ENCODE measurements at regions not wholly inside any gene's neighbourhood (a gene's known extent, or its start where the extent isn't known, plus 50 kb on each side); places are given as distances from the start of the nearest gene placed in this dataset.
A peak's percentile ranks its signal among the peaks of the same experiment; 100 is the strongest.

GRCh38 chr5:125575171-125575890 is 828.9 kb upstream of the ZNF608 start:
- no peak overlapping the region for H3K9ac ChIP-seq (ENCODE audit: extremely low read depth, low read length, poor library complexity, severe bottlenecking)
- Mint-ChIP-seq H3K9me3 (peaks cover 13% of the 10 kb centered on the region), H3K4me3 (no peak overlapping the region), H3K27me3 (ENCODE audit: insufficient read depth) (no peaks in the 10 kb centered on the region), H3K27ac (no peak overlapping the region), H3K4me1 (peaks cover 24% of the 10 kb centered on the region), H3K36me3 (ENCODE audit: low read depth) (peaks cover 2% of the 10 kb centered on the region)
- no peak for DNase-seq
- no CpG with 5 or more reads among the region's 1 CpG for WGBS, 2 experiments (ENCODE audit: insufficient coverage in 1 of 2, insufficient read length in 1 of 2)
- H3K4me3 ChIP-seq (ENCODE audit: low read length) = no peak overlapping the region
- no peaks in the 10 kb centered on the region for H3K36me3 ChIP-seq (ENCODE audit: control insufficient read depth, insufficient read depth, low read length)
- peaks cover 4% of the 10 kb centered on the region for H3K9me3 ChIP-seq (ENCODE audit: control insufficient read depth, low read length)
- TF ChIP-seq, protein P1, sequence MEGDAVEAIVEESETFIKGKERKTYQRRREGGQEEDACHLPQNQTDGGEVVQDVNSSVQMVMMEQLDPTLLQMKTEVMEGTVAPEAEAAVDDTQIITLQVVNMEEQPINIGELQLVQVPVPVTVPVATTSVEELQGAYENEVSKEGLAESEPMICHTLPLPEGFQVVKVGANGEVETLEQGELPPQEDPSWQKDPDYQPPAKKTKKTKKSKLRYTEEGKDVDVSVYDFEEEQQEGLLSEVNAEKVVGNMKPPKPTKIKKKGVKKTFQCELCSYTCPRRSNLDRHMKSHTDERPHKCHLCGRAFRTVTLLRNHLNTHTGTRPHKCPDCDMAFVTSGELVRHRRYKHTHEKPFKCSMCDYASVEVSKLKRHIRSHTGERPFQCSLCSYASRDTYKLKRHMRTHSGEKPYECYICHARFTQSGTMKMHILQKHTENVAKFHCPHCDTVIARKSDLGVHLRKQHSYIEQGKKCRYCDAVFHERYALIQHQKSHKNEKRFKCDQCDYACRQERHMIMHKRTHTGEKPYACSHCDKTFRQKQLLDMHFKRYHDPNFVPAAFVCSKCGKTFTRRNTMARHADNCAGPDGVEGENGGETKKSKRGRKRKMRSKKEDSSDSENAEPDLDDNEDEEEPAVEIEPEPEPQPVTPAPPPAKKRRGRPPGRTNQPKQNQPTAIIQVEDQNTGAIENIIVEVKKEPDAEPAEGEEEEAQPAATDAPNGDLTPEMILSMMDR (conservative IDR thresholded peaks at IDR 0.05) = no peak
- H3K27ac ChIP-seq (ENCODE audit: low read depth, low read length) = peak overlapping the region; percentile 33
- no peaks in the 10 kb centered on the region for H3K4me1 ChIP-seq (ENCODE audit: control insufficient read depth, insufficient read depth, low read length)
- no peaks in the 10 kb centered on the region for H3K27me3 ChIP-seq (ENCODE audit: control insufficient read depth, insufficient read depth, low read length, poor library complexity, severe bottlenecking)

DNA sequence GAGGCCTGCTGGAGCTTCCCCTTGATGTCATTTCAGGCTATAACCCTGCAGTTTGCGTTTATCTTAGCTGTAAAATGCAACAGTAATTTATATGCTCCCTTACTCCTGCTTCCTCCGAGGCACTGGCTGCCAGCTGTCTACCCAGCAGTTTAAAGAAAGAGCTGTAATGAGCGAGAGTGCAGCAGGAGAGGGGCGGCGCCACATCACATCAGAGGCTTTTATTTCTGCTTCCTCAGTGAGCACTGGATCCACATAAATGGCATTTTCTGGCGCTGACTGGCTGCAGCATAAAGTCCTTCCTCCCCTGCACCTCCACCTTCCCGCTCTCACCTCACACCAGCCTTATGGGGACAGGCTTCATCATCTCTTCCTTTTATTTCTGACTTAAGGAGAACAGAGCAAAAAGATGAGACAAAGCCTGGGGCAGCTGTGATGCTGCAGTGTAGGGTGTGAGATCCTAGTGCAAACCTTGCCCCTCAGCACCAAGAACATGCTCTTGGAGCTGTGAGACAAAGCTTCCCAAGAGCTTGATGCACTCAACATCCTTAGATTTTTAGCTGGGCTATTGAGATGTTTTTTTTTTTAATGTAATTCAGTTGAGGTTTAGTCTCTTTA is 829.6 kb upstream of the ZNF608 start:
- Histone ChIP-seq H3K9ac (ENCODE audit: extremely low read depth, low read length, poor library complexity, severe bottlenecking) (no peak overlapping the region), H3K9me3 (ENCODE audit: control insufficient read depth, low read length) (peaks cover 11% of the 10 kb centered on the region), H3K4me3 (ENCODE audit: low read length) (no peak overlapping the region), H3K27ac (ENCODE audit: low read depth, low read length) (peak overlapping the region; percentile 33), H3K36me3 (ENCODE audit: control insufficient read depth, insufficient read depth, low read length) (no peaks in the 10 kb centered on the region), H3K4me1 (ENCODE audit: control insufficient read depth, insufficient read depth, low read length) (no peaks in the 10 kb centered on the region), H3K27me3 (ENCODE audit: control insufficient read depth, insufficient read depth, low read length, poor library complexity, severe bottlenecking) (no peaks in the 10 kb centered on the region)
- 35 to 38% methylated on average over 4 to 7 of the region's 7 CpGs for WGBS, 2 experiments (ENCODE audit: insufficient coverage in 1 of 2, insufficient read length in 1 of 2)
- TF ChIP-seq, protein P1 (conservative IDR thresholded peaks at IDR 0.05) = no peak
- Mint-ChIP-seq H3K36me3 (ENCODE audit: low read depth) (no peaks in the 10 kb centered on the region), H3K27me3 (ENCODE audit: insufficient read depth) (no peaks in the 10 kb centered on the region), H3K4me3 (no peak overlapping the region), H3K9me3 (peaks cover 9% of the 10 kb centered on the region), H3K4me1 (peaks cover 24% of the 10 kb centered on the region), H3K27ac (no peak overlapping the region)
- DNase-seq = peak; percentile 69

DNA sequence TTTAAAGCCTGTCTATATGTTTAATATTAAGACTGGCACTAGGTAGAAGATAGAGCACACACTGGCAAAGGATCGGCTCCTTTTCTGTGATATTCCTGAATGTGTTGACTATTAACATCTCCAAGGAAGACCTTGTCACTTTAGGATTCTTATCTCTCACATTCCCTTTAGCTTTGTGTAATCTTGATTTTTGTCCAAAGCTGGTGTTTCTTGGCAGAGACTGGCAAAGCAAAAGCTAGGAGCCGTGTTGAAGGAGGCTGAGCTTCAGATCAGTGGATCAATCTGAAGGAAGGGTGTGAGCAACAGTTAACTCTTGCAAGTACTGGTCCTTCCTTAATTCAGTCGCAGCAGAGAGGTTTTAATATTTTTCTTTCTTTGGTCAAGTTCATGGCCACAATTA is 830.4 kb upstream of the ZNF608 start:
- Histone ChIP-seq H3K9ac (ENCODE audit: extremely low read depth, low read length, poor library complexity, severe bottlenecking) (no peak overlapping the region), H3K4me1 (ENCODE audit: control insufficient read depth, insufficient read depth, low read length) (no peaks in the 10 kb centered on the region), H3K9me3 (ENCODE audit: control insufficient read depth, low read length) (peaks cover 12% of the 10 kb centered on the region), H3K27me3 (ENCODE audit: control insufficient read depth, insufficient read depth, low read length, poor library complexity, severe bottlenecking) (no peaks in the 10 kb centered on the region), H3K27ac (ENCODE audit: low read depth, low read length) (no peak overlapping the region), H3K4me3 (ENCODE audit: low read length) (no peak overlapping the region), H3K36me3 (ENCODE audit: control insufficient read depth, insufficient read depth, low read length) (no peaks in the 10 kb centered on the region)
- Mint-ChIP-seq H3K36me3 (ENCODE audit: low read depth) (no peaks in the 10 kb centered on the region), H3K27me3 (ENCODE audit: insufficient read depth) (no peaks in the 10 kb centered on the region), H3K4me3 (no peak overlapping the region), H3K4me1 (peaks cover 24% of the 10 kb centered on the region), H3K27ac (no peak overlapping the region), H3K9me3 (peaks cover 6% of the 10 kb centered on the region)
- TF ChIP-seq, protein P1 (conservative IDR thresholded peaks at IDR 0.05) = no peak
- 50 to 84% methylated on average over 1 to 3 of the region's 3 CpGs for WGBS, 2 experiments (ENCODE audit: insufficient coverage in 1 of 2, insufficient read length in 1 of 2)
- no peak for DNase-seq
